ENCODE measurements at regions not wholly inside any gene's neighbourhood (a gene's known extent, or its start where the extent isn't known, plus 50 kb on each side); places are given as distances from the start of the nearest gene placed in this dataset.

DNA sequence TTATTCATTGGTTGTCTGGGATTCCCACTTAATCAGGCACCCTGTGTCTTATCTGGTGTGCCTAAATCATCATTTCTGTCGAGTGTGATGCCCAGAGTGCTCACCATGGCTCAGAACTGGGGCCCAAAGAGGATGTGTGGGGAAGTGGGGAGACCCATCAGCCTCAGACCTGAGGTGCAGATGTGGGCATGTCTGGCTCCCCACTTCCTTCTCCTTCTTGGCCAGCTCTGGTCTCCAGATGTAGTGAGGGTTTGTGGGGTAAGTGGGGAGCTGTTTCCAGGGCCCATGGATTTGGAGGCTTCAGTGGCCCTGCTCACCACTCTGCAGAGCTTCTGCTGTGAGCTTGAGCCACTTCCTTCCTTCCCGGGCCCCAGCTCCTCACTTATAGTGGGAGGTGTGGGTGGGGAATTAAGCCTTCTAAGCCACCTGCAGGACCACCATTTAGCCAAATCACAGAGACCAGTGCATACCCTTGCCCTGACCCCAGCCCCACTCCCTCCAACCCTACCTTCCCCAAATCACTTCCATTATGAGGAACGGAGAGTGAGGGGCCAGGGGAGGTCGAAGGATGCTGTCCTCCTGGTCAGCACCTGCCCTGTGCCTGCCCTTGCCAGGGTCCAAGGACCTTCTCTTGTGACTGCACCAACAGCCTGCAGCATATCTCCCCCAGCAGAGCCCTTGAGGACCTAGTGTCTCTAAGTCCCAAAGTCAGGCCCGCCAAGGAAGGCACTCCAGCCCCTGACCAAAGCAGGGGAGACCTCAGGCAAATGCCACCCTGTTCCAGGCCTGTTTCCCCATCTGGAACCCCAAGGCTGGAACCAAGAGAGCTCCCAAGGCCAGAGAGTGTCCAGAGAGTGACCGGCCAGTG, 278.2 kb upstream of the RTL1 start:
- Histone ChIP-seq H3K4me2 (ENCODE audit: low read length, poor library complexity, severe bottlenecking) (no peak overlapping the region), H2AFZ (ENCODE audit: low read depth, low read length) (no peak overlapping the region), H3K27me3 (ENCODE audit: control insufficient read depth in 1 of 2, insufficient read depth in 1 of 2, low read length in 2 of 2) (peaks cover 26 to 28% of the 10 kb centered on the region in 2 experiments), H3K79me1 (replicated peaks; ENCODE audit: low read length, poor library complexity, severe bottlenecking) (no peaks in the 10 kb centered on the region), H3K18ac (ENCODE audit: low read depth in 1 of 2, low read length in 2 of 2) (no peak overlapping the region), H2BK12ac (ENCODE audit: low read length in 2 of 2) (no peak overlapping the region), H2BK15ac (ENCODE audit: low read depth, poor library complexity, severe bottlenecking) (no peak overlapping the region), H3K4me3 (ENCODE audit: insufficient read depth in 1 of 2, low read depth in 1 of 2, low read length in 2 of 2) (no peak overlapping the region), H2BK120ac (ENCODE audit: low read depth, low read length) (no peak overlapping the region), H2BK5ac (ENCODE audit: low read depth, low read length, poor library complexity, severe bottlenecking) (no peak overlapping the region), H2AK5ac (ENCODE audit: low read length, severe bottlenecking) (no peak overlapping the region), H3K14ac (ENCODE audit: low read length in 2 of 2) (no peak overlapping the region), H4K91ac (ENCODE audit: low read length) (no peak overlapping the region), H3K9ac (ENCODE audit: low read length) (no peak overlapping the region), H3K36me3 (ENCODE audit: control insufficient read depth in 1 of 2, insufficient read depth in 2 of 2, low read depth in 1 of 2, low read length in 2 of 2) (no peaks in the 10 kb centered on the region), H4K8ac (ENCODE audit: low read length) (no peak overlapping the region), H3K4me1 (ENCODE audit: control insufficient read depth, insufficient read depth, low read depth, low read length) (peaks cover 7% of the 10 kb centered on the region), H3K4ac (ENCODE audit: low read depth in 1 of 2, low read length in 2 of 2) (no peak overlapping the region), H3K27ac (ENCODE audit: low read length, poor library complexity, severe bottlenecking) (no peak overlapping the region), H3K23ac (ENCODE audit: low read length in 2 of 2) (no peak overlapping the region), H3K9me3 (ENCODE audit: control insufficient read depth, low read length) (peaks cover 5% of the 10 kb centered on the region)
- no peak for DNase-seq
- WGBS = 65% methylated on average over 5 of the region's 6 CpGs

DNA sequence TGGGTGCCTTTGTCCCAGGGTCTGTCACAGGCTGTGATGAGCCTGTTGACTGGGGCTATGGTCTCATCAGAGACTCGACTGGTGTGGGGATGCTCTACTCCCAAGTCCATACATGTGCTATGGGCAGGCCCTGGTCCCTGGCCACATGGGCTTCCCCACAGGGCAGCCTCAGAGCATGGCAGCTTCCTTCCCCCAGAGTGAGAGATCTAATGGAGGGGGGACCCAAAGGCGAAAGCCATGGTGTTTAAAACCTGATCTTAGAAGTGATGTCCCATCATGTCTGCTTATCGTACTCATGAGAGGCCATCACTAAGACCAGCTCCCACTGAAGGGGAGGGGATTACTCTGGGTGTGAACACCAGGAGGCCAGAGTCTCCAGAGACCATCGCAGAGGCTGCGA, 279.0 kb upstream of the RTL1 start:
- no peak overlapping the region for H2BK12ac ChIP-seq (ENCODE audit: low read length in 2 of 2)
- no peak overlapping the region for H3K9ac ChIP-seq (ENCODE audit: low read length)
- H3K4ac ChIP-seq (ENCODE audit: low read depth in 1 of 2, low read length in 2 of 2) = no peak overlapping the region
- H3K36me3 ChIP-seq (ENCODE audit: control insufficient read depth in 1 of 2, insufficient read depth in 2 of 2, low read depth in 1 of 2, low read length in 2 of 2) = no peaks in the 10 kb centered on the region
- no peak overlapping the region for H2AFZ ChIP-seq (ENCODE audit: low read depth, low read length)
- H3K27me3 ChIP-seq (ENCODE audit: control insufficient read depth in 1 of 2, insufficient read depth in 1 of 2, low read length in 2 of 2) = peaks cover 32 to 34% of the 10 kb centered on the region in 2 experiments
- WGBS = 91% methylated on average over 4 of the region's 5 CpGs
- no peak overlapping the region for H3K23ac ChIP-seq (ENCODE audit: low read length in 2 of 2)
- H3K4me2 ChIP-seq (ENCODE audit: low read length, poor library complexity, severe bottlenecking) = no peak overlapping the region
- peaks cover 5% of the 10 kb centered on the region for H3K9me3 ChIP-seq (ENCODE audit: control insufficient read depth, low read length)
- H2BK15ac ChIP-seq (ENCODE audit: low read depth, poor library complexity, severe bottlenecking) = no peak overlapping the region
- H3K79me1 ChIP-seq (replicated peaks; ENCODE audit: low read length, poor library complexity, severe bottlenecking) = no peaks in the 10 kb centered on the region
- no peak for DNase-seq
- H4K91ac ChIP-seq (ENCODE audit: low read length) = no peak overlapping the region
- H3K14ac ChIP-seq (ENCODE audit: low read length in 2 of 2) = no peak overlapping the region
- H3K27ac ChIP-seq (ENCODE audit: low read length, poor library complexity, severe bottlenecking) = no peak overlapping the region
- H3K18ac ChIP-seq (ENCODE audit: low read depth in 1 of 2, low read length in 2 of 2) = no peak overlapping the region
- H2AK5ac ChIP-seq (ENCODE audit: low read length, severe bottlenecking) = no peak overlapping the region
- no peak overlapping the region for H2BK5ac ChIP-seq (ENCODE audit: low read depth, low read length, poor library complexity, severe bottlenecking)
- no peak overlapping the region for H4K8ac ChIP-seq (ENCODE audit: low read length)
- peak overlapping the region in 1 of 2 experiments; percentile 9 for H3K4me3 ChIP-seq (ENCODE audit: insufficient read depth in 1 of 2, low read depth in 1 of 2, low read length in 2 of 2)
- H3K4me1 ChIP-seq (ENCODE audit: control insufficient read depth, insufficient read depth, low read depth, low read length) = peaks cover 7% of the 10 kb centered on the region
- no peak overlapping the region for H2BK120ac ChIP-seq (ENCODE audit: low read depth, low read length)

DNA sequence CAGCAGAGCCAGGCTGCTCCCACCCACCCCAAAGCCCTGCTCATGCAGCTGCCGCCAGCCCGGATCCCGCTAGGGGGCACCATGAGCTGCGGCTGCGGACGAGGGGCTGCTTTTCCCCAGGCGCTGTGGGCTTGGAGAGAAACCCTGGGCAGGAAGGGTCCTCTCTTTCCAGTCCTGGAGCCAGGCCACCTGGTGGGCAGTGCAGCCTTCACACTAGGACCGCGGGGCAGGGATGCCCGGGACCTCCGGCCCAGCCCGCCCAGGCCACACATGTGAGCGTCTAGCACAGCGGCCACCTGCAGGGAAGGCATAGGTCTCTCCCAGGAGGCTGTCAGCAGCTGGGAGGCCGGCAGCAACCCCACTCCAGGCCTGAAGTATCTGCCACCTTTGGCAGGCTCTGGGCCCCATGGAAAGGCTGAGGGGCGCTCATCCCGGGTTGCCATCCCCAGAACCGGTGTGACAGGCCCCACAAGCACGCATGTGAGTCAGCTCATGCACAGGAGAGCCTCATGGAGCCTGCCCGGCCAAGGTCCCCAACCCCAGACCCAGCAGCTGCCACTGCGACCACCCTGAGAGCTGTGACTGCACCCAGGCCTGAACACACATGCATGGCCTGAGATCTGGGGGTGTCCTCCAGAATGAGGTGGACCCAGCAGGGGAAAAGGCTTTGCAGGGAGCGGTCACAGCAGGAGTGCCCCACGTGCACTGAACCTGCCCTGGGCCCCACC, 280.0 kb upstream of the RTL1 start:
- Histone ChIP-seq H3K79me1 (replicated peaks; ENCODE audit: low read length, poor library complexity, severe bottlenecking) (no peaks in the 10 kb centered on the region), H3K9me3 (ENCODE audit: control insufficient read depth, low read length) (peaks cover 5% of the 10 kb centered on the region), H4K91ac (ENCODE audit: low read length) (no peak overlapping the region), H2BK12ac (ENCODE audit: low read length in 2 of 2) (no peak overlapping the region), H2AFZ (ENCODE audit: low read depth, low read length) (no peak overlapping the region), H3K18ac (ENCODE audit: low read depth in 1 of 2, low read length in 2 of 2) (no peak overlapping the region), H3K23ac (ENCODE audit: low read length in 2 of 2) (no peak overlapping the region), H3K9ac (ENCODE audit: low read length) (no peak overlapping the region), H2BK5ac (ENCODE audit: low read depth, low read length, poor library complexity, severe bottlenecking) (no peak overlapping the region), H2BK15ac (ENCODE audit: low read depth, poor library complexity, severe bottlenecking) (no peak overlapping the region), H2BK120ac (ENCODE audit: low read depth, low read length) (no peak overlapping the region), H3K4me3 (ENCODE audit: insufficient read depth in 1 of 2, low read depth in 1 of 2, low read length in 2 of 2) (no peak overlapping the region), H3K4ac (ENCODE audit: low read depth in 1 of 2, low read length in 2 of 2) (no peak overlapping the region), H3K4me1 (ENCODE audit: control insufficient read depth, insufficient read depth, low read depth, low read length) (peaks cover 7% of the 10 kb centered on the region), H3K27ac (ENCODE audit: low read length, poor library complexity, severe bottlenecking) (no peak overlapping the region), H4K8ac (ENCODE audit: low read length) (no peak overlapping the region), H3K27me3 (ENCODE audit: control insufficient read depth in 1 of 2, insufficient read depth in 1 of 2, low read length in 2 of 2) (peaks cover 32 to 45% of the 10 kb centered on the region in 2 experiments), H2AK5ac (ENCODE audit: low read length, severe bottlenecking) (no peak overlapping the region), H3K36me3 (ENCODE audit: control insufficient read depth in 1 of 2, insufficient read depth in 2 of 2, low read depth in 1 of 2, low read length in 2 of 2) (no peaks in the 10 kb centered on the region), H3K14ac (ENCODE audit: low read length in 2 of 2) (no peak overlapping the region), H3K4me2 (ENCODE audit: low read length, poor library complexity, severe bottlenecking) (peak overlapping the region; percentile 33)
- WGBS = 41% methylated on average over 23 of the region's 23 CpGs
- DNase-seq = no peak

DNA sequence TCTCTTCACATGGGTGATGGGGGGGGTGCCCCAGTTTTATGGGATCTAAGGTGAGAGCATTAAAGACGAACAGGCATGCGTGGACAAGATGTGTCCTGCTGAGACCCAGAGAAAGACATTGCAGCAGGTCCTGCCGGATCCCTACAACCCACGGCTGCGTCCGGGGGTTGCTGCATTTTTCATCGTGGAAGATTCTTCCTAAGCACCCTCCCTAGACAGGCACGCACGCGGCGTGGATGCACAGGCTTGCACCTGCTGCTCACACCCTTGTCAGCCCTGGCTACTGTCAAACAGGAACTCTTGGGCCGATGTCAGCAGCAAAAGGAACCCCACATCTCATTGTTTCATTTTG, 280.6 kb upstream of the RTL1 start:
- no peak overlapping the region for H4K8ac ChIP-seq (ENCODE audit: low read length)
- no peak overlapping the region for H3K18ac ChIP-seq (ENCODE audit: low read depth in 1 of 2, low read length in 2 of 2)
- 86% methylated on average over 12 of the region's 12 CpGs for WGBS
- no peak for DNase-seq
- H3K27ac ChIP-seq (ENCODE audit: low read length, poor library complexity, severe bottlenecking) = no peak overlapping the region
- H2BK120ac ChIP-seq (ENCODE audit: low read depth, low read length) = no peak overlapping the region
- H3K23ac ChIP-seq (ENCODE audit: low read length in 2 of 2) = no peak overlapping the region
- H2BK5ac ChIP-seq (ENCODE audit: low read depth, low read length, poor library complexity, severe bottlenecking) = no peak overlapping the region
- no peak overlapping the region for H2AK5ac ChIP-seq (ENCODE audit: low read length, severe bottlenecking)
- no peaks in the 10 kb centered on the region for H3K79me1 ChIP-seq (replicated peaks; ENCODE audit: low read length, poor library complexity, severe bottlenecking)
- H3K9me3 ChIP-seq (ENCODE audit: control insufficient read depth, low read length) = peaks cover 5% of the 10 kb centered on the region
- no peak overlapping the region for H4K91ac ChIP-seq (ENCODE audit: low read length)
- H3K9ac ChIP-seq (ENCODE audit: low read length) = no peak overlapping the region
- no peak overlapping the region for H2AFZ ChIP-seq (ENCODE audit: low read depth, low read length)
- no peak overlapping the region for H3K4me3 ChIP-seq (ENCODE audit: insufficient read depth in 1 of 2, low read depth in 1 of 2, low read length in 2 of 2)
- peaks cover 32 to 47% of the 10 kb centered on the region in 2 experiments for H3K27me3 ChIP-seq (ENCODE audit: control insufficient read depth in 1 of 2, insufficient read depth in 1 of 2, low read length in 2 of 2)
- H3K4me1 ChIP-seq (ENCODE audit: control insufficient read depth, insufficient read depth, low read depth, low read length) = peaks cover 7% of the 10 kb centered on the region
- no peak overlapping the region for H2BK12ac ChIP-seq (ENCODE audit: low read length in 2 of 2)
- no peak overlapping the region for H2BK15ac ChIP-seq (ENCODE audit: low read depth, poor library complexity, severe bottlenecking)
- no peak overlapping the region for H3K14ac ChIP-seq (ENCODE audit: low read length in 2 of 2)
- no peak overlapping the region for H3K4ac ChIP-seq (ENCODE audit: low read depth in 1 of 2, low read length in 2 of 2)
- H3K36me3 ChIP-seq (ENCODE audit: control insufficient read depth in 1 of 2, insufficient read depth in 2 of 2, low read depth in 1 of 2, low read length in 2 of 2) = no peaks in the 10 kb centered on the region
- H3K4me2 ChIP-seq (ENCODE audit: low read length, poor library complexity, severe bottlenecking) = no peak overlapping the region
